ENCODE measurements at regions not wholly inside any gene's neighbourhood (a gene's known extent, or its start where the extent isn't known, plus 50 kb on each side); places are given as distances from the start of the nearest gene placed in this dataset.

DNA sequence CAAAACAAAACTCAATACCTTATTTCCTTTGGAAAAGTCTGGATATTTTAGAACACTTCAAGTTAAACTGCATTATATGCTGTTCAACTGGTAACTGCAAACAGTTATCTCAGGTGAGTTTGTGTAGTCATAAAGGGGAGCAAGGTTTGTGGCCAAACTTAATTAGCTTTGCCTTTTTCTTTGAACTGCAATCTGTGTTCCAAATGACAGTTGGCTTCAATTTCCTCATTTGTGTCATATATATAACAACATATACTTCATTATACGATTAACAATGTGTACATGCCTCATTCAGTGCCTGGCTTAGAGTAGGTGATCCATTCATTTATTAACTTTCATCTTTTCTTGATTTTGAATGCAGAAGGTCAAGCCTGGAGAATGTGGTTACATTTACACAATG lies 55.8 kb downstream of the KCNE4 start:
- Histone ChIP-seq H3K27ac (ENCODE audit: low read length) (no peak overlapping the region), H3K9me3 (ENCODE audit: control insufficient read depth, low read length) (no peaks in the 10 kb centered on the region), H3K4me1 (ENCODE audit: control insufficient read depth, insufficient read depth, low read length) (no peaks in the 10 kb centered on the region), H3K4me3 (ENCODE audit: low read length) (no peak overlapping the region), H3K27me3 (ENCODE audit: control insufficient read depth, insufficient read depth) (no peaks in the 10 kb centered on the region)
- ATAC-seq = no peak
- WGBS = 90% methylated on average over 1 of the region's 1 CpG
- intact Hi-C loops (cut with DNase I) = no loop called here
- DNase-seq = no peak

DNA sequence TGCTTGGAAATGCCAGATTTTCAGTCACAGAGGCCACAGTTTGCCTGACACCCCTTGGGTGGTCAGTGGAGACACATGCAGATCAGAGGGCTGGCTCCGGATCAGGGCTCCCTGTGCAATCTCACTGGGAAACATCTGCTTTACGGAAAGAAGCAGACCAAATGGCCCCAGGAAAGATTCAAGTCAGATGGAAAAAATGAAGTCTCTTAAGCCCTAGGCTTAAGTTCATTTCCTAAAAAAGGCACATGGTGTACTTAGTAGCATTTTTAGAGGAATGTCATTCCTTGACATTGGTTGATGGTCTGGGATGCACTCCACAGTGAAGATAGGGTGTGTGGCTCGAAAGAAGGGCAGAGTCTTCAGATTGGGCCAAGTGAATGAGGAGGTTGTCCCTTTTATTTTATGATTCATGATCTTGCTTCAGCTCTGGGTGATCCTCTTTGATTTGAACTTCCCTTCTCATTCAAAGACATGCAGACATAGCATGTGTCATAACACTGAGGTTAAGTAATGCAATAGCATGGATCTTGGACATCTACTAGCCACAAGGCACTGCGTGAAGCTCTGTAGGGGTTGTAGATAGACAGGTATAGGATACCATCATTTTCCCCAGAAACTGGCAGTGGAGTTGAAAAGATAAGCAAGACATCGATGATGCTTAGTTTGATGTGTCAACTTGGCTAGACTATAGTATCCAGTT lies 56.5 kb downstream of the KCNE4 start:
- no peaks in the 10 kb centered on the region for H3K4me1 ChIP-seq (ENCODE audit: control insufficient read depth, insufficient read depth, low read length)
- H3K27me3 ChIP-seq (ENCODE audit: control insufficient read depth, insufficient read depth) = no peaks in the 10 kb centered on the region
- WGBS = 73% methylated on average over 5 of the region's 5 CpGs
- intact Hi-C loops (cut with DNase I) = no loop called here
- H3K4me3 ChIP-seq (ENCODE audit: low read length) = no peak overlapping the region
- DNase-seq (no peak), ATAC-seq (no peak)
- no peaks in the 10 kb centered on the region for H3K9me3 ChIP-seq (ENCODE audit: control insufficient read depth, low read length)
- H3K27ac ChIP-seq (ENCODE audit: low read length) = no peak overlapping the region

DNA sequence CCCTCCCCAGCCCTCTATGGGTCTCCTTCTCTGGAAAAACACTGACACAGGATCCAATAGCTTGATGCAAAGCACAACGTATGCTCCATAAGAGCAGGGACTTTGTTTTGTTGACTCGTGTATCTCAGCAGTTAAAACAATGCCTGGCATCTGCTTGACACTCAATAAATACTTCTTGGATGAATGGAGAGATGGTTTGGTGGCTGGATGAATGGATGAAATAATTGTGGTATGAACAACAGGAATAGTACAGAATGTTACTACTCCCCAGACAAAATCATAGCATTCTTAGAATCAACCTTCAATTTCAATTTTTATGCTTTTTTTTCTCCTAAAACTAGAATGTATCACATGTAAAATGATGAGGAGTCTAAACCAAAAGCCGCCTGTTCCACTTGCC lies 57.4 kb downstream of the KCNE4 start:
- intact Hi-C loops (cut with DNase I) = no loop called here
- Histone ChIP-seq H3K27me3 (ENCODE audit: control insufficient read depth, insufficient read depth) (no peaks in the 10 kb centered on the region), H3K27ac (ENCODE audit: low read length) (no peak overlapping the region), H3K4me1 (ENCODE audit: control insufficient read depth, insufficient read depth, low read length) (no peaks in the 10 kb centered on the region), H3K9me3 (ENCODE audit: control insufficient read depth, low read length) (no peaks in the 10 kb centered on the region), H3K4me3 (ENCODE audit: low read length) (no peak overlapping the region)
- DNase-seq (no peak), ATAC-seq (no peak)
- 64% methylated on average over 3 of the region's 3 CpGs for WGBS

DNA sequence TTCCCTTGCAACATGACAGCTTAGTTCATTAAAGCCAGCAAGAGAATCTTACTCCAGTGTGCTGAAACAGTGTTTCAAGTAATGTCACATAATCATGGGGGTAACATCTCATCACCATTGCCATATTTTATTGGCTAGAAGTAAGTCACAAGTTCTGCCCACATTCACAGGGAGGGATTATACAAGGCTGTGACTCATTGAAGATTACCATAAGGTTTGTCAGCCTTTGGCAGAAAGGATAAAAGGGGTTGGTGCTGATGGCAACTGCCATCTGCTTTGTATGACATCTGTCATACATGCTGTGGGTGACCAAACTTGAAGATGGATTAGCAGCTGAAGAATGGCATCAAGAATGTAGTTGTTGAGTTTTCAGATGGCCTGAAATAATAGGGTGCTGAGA lies 61.2 kb downstream of the KCNE4 start:
- Histone ChIP-seq H3K27ac (ENCODE audit: low read length) (no peak overlapping the region), H3K4me1 (ENCODE audit: control insufficient read depth, insufficient read depth, low read length) (no peaks in the 10 kb centered on the region), H3K27me3 (ENCODE audit: control insufficient read depth, insufficient read depth) (no peaks in the 10 kb centered on the region), H3K9me3 (ENCODE audit: control insufficient read depth, low read length) (no peaks in the 10 kb centered on the region), H3K4me3 (ENCODE audit: low read length) (no peak overlapping the region)
- intact Hi-C loops (cut with DNase I) = no loop called here
- ATAC-seq (no peak), DNase-seq (no peak)

DNA sequence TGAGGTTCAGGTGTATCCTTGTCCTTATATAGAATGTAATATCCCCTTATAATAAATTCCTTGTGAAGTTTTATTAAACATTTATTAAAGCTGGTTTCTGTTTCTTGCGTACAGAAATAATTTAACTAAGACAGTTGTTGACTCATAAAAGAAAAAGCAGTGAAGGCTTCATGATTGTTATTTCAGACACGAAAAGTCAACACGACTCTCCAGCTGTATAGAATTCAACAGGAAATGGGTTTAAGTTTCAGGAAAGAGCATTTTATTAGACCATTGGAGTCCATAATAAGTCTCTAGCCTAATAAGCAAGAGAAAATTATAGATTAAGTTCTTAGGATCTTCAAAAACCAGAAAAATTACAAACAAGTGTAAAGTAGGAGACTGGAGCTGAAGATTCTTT lies 62.2 kb downstream of the KCNE4 start:
- ATAC-seq (no peak), DNase-seq (no peak)
- no peak overlapping the region for H3K4me3 ChIP-seq (ENCODE audit: low read length)
- WGBS = 65% methylated on average over 3 of the region's 3 CpGs
- no peaks in the 10 kb centered on the region for H3K27me3 ChIP-seq (ENCODE audit: control insufficient read depth, insufficient read depth)
- intact Hi-C loops (cut with DNase I) = no loop called here
- no peaks in the 10 kb centered on the region for H3K9me3 ChIP-seq (ENCODE audit: control insufficient read depth, low read length)
- H3K4me1 ChIP-seq (ENCODE audit: control insufficient read depth, insufficient read depth, low read length) = no peaks in the 10 kb centered on the region
- H3K27ac ChIP-seq (ENCODE audit: low read length) = no peak overlapping the region

DNA sequence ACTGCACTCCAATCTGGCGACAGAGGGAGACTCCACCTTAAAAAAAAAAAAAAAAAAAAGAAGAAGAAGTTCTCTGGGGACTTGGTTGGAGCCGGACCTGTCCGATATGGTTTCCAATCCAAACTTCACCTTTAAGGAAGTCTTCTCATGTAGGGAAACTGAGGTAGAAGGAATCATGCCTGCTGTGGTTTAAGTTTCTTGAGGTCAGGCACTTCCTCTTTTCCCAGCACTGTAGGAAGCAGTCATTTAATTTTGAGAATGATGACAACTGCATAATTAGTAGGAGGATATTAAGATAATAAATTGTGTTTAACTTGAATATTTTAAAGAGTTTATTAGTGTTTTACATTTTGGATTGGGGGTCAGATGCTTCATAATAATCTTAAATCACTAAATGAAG lies 62.9 kb downstream of the KCNE4 start:
- no peaks in the 10 kb centered on the region for H3K27me3 ChIP-seq (ENCODE audit: control insufficient read depth, insufficient read depth)
- 90% methylated on average over 3 of the region's 3 CpGs for WGBS
- intact Hi-C loops (cut with DNase I) = no loop called here
- no peaks in the 10 kb centered on the region for H3K9me3 ChIP-seq (ENCODE audit: control insufficient read depth, low read length)
- no peak for DNase-seq
- ATAC-seq = no peak
- no peak overlapping the region for H3K4me3 ChIP-seq (ENCODE audit: low read length)
- H3K4me1 ChIP-seq (ENCODE audit: control insufficient read depth, insufficient read depth, low read length) = no peaks in the 10 kb centered on the region
- no peak overlapping the region for H3K27ac ChIP-seq (ENCODE audit: low read length)

DNA sequence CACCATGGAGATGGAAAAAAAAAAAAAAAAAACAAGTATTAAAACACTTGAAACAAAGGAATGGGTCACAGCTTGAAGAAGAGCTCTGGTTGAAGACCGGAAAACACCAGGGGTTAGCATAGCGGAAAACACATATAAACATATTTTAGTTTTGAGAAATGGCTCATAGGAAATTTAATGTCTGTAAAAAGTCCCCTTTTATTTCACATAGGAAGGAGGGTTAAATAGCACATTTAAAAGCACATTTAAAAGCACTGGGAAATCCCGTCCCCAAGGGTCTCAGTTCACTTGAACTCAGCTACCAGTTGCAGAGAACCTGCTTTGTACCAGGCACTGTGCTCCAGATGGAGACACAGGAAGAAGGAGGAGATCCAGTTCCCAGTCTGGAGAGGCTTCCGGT lies 65.5 kb downstream of the KCNE4 start:
- WGBS = 77% methylated on average over 4 of the region's 4 CpGs
- no peak overlapping the region for H3K27ac ChIP-seq (ENCODE audit: low read length)
- ATAC-seq (no peak), DNase-seq (no peak)
- H3K4me1 ChIP-seq (ENCODE audit: control insufficient read depth, insufficient read depth, low read length) = no peaks in the 10 kb centered on the region
- no peaks in the 10 kb centered on the region for H3K9me3 ChIP-seq (ENCODE audit: control insufficient read depth, low read length)
- no peaks in the 10 kb centered on the region for H3K27me3 ChIP-seq (ENCODE audit: control insufficient read depth, insufficient read depth)
- H3K4me3 ChIP-seq (ENCODE audit: low read length) = no peak overlapping the region
- intact Hi-C loops (cut with DNase I) = no loop called here

DNA sequence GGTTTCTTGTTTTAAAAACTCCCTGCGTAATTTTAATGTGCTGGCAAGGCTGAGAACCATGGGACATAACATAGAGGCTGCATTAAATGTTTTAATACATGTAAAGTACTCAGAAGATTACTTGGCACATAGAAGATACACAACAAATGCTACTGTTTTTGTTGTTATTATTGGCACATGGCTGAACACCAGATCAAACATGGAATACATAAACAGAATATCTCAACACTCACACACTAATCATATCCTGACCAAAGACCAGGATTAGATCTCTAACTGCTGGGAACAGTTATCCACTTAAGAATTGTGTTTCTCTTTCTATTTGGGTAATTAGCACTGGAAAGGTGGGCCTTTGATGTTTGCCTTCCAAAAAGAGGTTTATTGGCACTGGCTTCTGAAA lies 69.3 kb downstream of the KCNE4 start:
- no peak for ATAC-seq
- H3K4me3 ChIP-seq (ENCODE audit: low read length) = no peak overlapping the region
- intact Hi-C loops (cut with DNase I) = no loop called here
- no peaks in the 10 kb centered on the region for H3K9me3 ChIP-seq (ENCODE audit: control insufficient read depth, low read length)
- 89% methylated on average over 1 of the region's 1 CpG for WGBS
- DNase-seq = no peak
- H3K27ac ChIP-seq (ENCODE audit: low read length) = no peak overlapping the region
- H3K4me1 ChIP-seq (ENCODE audit: control insufficient read depth, insufficient read depth, low read length) = peaks cover 2% of the 10 kb centered on the region
- H3K27me3 ChIP-seq (ENCODE audit: control insufficient read depth, insufficient read depth) = no peaks in the 10 kb centered on the region

DNA sequence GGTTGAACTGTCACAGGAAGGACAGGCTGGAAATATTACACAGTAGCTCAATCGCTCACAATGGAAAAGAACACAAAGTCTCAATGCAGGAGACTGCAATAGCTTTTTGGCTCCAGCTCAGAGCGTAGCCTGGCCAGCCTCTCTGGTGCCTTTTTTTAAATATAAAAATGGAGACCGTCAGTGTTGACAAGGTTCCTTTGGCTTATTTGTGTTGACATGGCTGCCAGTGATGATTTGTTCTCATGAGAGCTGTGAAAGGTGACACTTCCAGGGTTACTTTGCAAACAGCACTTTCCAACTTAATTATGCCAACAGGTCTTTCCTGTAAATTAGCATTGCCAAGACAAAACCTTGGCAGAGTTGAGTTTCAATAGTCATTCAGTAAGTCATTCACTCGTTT lies 70.8 kb downstream of the KCNE4 start:
- peaks cover 2% of the 10 kb centered on the region for H3K4me1 ChIP-seq (ENCODE audit: control insufficient read depth, insufficient read depth, low read length)
- H3K27me3 ChIP-seq (ENCODE audit: control insufficient read depth, insufficient read depth) = no peaks in the 10 kb centered on the region
- intact Hi-C loops (cut with DNase I) = no loop called here
- H3K4me3 ChIP-seq (ENCODE audit: low read length) = no peak overlapping the region
- ATAC-seq = peak; percentile 82 to 86
- DNase-seq = peak in 1 of 3 donors; percentile 62
- H3K9me3 ChIP-seq (ENCODE audit: control insufficient read depth, low read length) = no peaks in the 10 kb centered on the region
- no peak overlapping the region for H3K27ac ChIP-seq (ENCODE audit: low read length)
- WGBS = 24% methylated on average over 4 of the region's 4 CpGs

DNA sequence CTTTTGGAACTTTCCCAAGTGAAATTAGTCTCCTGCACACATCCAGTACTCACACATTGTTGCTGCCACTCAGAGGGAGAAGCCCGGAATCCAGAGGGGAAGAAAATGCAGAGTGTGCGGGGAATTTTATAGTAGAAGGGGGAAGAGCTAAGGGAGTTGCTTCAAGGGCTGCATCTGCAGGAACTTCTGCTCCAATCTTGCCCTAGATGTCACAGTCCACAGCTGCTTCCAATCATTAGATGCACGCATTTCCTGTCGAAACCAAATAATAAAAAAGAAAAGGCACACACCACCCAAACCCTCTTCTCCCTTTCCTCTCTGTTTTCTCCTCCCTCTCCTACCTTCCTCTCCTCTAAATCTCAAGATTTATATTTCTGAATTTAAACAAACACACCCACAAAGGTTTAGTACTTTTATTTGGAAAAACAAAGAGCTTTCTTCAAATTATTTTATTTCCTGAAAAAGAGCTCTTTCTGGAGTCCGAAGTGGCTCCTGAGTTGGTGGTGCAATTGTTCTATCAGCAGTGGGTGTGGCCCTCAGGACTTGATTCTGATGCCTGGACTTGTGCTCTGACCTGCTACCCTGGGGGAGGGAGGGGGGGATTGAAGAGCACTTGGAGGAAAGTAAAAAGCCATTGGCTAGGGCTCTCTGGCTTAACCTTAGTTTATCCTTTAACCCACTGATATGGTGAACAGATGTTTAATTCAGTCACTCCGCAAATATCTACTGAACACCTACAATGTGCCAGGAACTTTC lies 72.0 kb downstream of the KCNE4 start:
- intact Hi-C loops (cut with DNase I) = no loop called here
- H3K27ac ChIP-seq (ENCODE audit: low read length) = no peak overlapping the region

DNA sequence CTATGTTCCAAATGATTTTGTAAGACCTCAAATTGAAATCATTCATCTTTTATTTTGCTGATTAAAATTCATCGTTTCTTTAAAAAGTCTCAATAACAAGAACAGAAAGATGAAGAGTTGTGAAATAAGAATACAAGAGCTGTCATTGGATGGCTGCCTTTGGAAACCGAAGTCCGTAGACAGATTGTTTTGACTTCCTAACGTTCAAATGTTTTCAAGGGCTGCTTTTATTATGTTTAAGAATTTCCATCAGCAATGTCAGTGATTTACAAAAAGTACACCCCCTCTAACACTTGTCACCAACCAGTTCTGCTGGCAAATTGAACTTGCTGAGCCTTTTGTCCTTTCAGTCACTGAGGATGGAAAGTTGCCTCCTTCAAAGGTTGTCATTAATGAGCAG lies 89.6 kb downstream of the KCNE4 start:
- no peak overlapping the region for H3K27ac ChIP-seq (ENCODE audit: low read length)
- intact Hi-C loops (cut with DNase I) = no loop called here
- no peaks in the 10 kb centered on the region for H3K4me1 ChIP-seq (ENCODE audit: control insufficient read depth, insufficient read depth, low read length)
- ATAC-seq (no peak), DNase-seq (no peak)
- H3K9me3 ChIP-seq (ENCODE audit: control insufficient read depth, low read length) = no peaks in the 10 kb centered on the region
- no peak overlapping the region for H3K4me3 ChIP-seq (ENCODE audit: low read length)
- WGBS = 77% methylated on average over 4 of the region's 4 CpGs
- no peaks in the 10 kb centered on the region for H3K27me3 ChIP-seq (ENCODE audit: control insufficient read depth, insufficient read depth)

More for the DNA sequence above, 72.0 kb downstream of the KCNE4 start:
- H3K4me3 ChIP-seq (ENCODE audit: low read length) = no peak overlapping the region
- H3K4me1 ChIP-seq (ENCODE audit: control insufficient read depth, insufficient read depth, low read length) = peaks cover 2% of the 10 kb centered on the region
- peak; percentile 63 to 70 for ATAC-seq
- WGBS = 43% methylated on average over 6 of the region's 6 CpGs
- DNase-seq = peak in 1 of 3 donors; percentile 48
- no peaks in the 10 kb centered on the region for H3K27me3 ChIP-seq (ENCODE audit: control insufficient read depth, insufficient read depth)
- no peaks in the 10 kb centered on the region for H3K9me3 ChIP-seq (ENCODE audit: control insufficient read depth, low read length)

Measured in right cardiac atrium (tissue), 5 donors.